GM12873 (cell line): ENCODE measurements at regions not wholly inside any gene's neighbourhood (a gene's known extent, or its start where the extent isn't known, plus 50 kb on each side); places are given as distances from the start of the nearest gene placed in this dataset.

Source experiments
- TF ChIP-seq, protein P1 (sequence below): IDR thresholded peaks from 2 replicates; pipeline ENCODE4 v1.5.1; 2012; ENCODE audit warnings: low read depth, mild to moderate bottlenecking, moderate library complexity, low read length, control low read depth; ENCODE audit not compliant: insufficient read depth; ENCODE audit errors: missing control alignments

DNA sequence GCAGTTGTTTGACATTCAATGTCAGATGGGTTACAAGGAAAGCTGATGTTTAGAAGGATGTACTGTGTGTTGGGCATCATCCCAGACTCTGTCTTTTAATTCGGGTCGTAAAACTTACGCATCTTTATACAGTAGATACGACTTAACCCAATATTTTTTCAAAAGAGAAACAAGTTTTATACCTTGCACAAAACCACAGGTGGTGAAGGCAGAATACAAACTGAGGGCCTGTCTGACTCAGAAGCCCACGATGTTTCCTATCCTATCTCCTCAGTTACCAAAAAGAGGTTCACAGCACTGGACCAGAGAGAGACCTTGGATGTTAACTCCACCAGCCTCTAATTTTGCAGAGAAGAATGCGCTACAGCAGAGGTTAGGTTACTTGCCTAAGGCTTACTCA lies 477.0 kb downstream of the FOXO1 start:
- TF ChIP-seq, protein P1, sequence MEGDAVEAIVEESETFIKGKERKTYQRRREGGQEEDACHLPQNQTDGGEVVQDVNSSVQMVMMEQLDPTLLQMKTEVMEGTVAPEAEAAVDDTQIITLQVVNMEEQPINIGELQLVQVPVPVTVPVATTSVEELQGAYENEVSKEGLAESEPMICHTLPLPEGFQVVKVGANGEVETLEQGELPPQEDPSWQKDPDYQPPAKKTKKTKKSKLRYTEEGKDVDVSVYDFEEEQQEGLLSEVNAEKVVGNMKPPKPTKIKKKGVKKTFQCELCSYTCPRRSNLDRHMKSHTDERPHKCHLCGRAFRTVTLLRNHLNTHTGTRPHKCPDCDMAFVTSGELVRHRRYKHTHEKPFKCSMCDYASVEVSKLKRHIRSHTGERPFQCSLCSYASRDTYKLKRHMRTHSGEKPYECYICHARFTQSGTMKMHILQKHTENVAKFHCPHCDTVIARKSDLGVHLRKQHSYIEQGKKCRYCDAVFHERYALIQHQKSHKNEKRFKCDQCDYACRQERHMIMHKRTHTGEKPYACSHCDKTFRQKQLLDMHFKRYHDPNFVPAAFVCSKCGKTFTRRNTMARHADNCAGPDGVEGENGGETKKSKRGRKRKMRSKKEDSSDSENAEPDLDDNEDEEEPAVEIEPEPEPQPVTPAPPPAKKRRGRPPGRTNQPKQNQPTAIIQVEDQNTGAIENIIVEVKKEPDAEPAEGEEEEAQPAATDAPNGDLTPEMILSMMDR, result no peak

DNA sequence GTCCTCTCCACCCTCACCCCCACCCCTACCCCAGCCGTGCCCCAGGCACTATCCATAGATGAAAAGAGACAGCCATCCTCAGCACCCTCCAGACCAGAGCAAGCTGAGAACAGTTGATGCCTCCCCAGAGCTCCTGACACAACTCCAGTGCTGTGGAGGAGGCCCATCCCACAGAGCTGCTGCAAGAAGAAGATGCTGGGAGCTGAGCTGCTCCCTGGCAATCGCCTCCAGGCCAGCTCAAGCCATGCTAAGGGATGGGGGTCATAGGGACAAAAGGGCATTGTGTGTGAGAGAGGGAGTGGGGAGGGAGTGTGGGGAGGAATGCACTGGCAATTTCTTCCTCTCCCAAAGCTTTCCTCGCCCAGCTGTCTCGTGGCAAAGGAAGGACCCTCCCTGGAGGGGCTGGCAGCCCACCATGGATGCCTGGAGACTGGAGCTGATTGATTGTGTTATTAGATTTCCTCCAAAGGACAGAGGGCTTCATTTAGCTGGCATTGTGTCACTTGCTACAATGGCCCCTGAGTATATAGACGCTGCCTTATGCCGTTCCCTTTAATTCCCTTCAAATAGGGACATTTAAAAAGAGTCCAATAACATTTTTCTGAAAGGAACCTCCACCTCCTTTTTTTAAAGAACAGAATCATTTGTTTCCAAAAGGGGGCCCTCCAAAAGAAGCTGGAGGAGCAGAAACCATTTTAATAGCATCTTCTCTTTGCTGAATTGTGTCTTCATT lies 476.4 kb downstream of the FOXO1 start:
- TF ChIP-seq, protein P1, result no peak

DNA sequence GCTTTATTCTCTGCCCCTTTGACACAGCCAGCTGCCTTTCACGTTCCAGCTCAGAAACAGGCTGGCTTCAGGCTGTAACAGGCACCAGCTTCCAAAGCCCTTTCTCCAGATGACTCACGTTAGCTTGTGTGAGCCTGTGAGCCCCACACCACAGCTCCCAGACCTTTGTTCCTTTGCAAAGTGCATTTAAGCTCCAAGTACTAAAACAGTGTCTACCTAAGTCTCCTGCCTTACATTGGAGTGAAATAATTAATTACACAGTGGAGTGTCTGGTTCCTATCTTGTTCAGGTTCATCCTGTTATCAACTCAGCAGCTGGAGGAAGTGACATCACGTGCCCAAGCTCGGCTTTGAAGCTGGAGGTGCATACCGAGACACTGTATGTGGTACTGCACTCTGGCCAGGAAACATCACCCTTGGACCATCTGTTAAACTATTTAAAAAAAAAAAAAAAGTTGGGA lies 475.8 kb downstream of the FOXO1 start:
- TF ChIP-seq, protein P1, result no peak

DNA sequence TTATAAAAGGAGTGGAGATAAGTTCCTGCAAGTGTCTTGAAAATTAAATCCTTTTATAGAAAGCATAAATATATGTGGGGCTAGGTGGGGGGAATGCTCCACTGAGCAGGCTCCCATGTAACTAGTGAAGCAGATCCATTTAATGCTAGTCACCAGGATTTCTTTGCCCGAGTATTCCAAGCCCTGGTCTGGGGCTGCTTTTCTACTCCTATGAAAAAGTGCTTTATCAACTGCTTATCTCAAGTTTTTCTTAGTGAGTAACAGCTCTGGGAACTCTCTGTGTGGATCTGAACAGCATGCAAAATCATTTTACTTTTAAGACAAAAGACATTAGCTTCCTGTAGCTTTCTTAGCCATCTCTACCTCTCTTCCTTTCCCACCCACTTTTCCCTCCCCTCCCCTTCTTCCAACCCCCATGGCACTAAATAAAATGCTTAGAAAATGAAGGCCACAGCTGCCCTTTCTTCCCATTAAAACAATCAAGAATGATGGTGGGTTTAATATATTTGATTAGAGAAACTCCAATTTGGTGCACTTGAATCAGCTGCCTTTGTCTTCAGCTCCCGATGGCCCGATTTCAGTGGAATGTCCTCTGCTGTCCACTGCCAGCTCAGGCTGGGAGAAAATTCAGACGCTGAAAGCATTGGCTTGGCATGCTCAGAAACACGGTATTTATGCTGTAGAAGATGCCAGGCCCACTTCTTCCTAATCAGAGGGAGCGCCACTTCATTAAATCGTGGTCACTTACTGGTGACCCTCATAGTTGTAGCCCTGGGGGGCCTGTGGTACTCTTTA lies 475.1 kb downstream of the FOXO1 start:
- TF ChIP-seq, protein P1, result no peak

DNA sequence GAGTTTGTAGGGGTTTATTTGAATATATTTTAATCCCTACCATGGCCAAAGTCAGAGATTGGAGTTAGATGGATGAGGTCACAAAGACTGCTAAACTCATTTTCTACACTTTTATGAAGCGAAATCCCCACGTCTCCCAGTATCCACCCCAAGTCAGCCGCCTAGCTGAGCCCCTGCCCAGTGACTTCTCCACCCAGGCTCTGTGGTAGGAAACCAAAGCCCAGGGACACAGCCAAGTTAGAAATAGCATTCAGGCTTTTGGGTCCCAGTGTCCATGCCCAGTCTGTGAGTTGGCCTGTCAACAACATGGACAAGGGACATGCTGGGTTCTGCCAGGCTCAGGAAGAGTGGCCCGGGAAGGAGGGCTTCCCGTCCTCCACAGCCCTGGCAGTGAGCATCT lies 474.0 kb downstream of the FOXO1 start:
- TF ChIP-seq, protein P1, result no peak

DNA sequence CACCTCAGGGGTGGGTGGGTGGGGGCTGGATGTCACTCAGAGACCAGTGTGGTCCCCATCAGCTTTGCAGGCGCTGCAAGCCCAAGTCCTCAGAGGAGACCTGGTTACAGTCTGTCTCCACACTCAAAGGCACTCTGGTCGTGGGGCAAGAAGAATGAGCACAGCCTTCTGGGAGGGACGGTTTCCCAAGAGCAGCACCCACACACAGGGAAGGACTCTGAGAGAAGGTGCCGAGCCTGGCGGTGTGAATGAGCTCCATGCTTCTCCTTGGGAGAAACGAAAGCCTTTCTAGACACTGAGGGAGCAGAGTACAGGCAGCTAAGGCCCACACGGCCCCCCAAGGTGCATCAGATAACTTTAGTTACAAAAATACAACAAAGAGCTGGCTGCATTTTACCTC lies 473.6 kb downstream of the FOXO1 start:
- TF ChIP-seq, protein P1, result no peak
